ENCODE measurements at regions not wholly inside any gene's neighbourhood (a gene's known extent, or its start where the extent isn't known, plus 50 kb on each side); places are given as distances from the start of the nearest gene placed in this dataset.

GRCh38 chr19:31167690-31168089 is 181.5 kb downstream of the TSHZ3 start:
- intact Hi-C loops (cut with DNase I): no loop called here
- DNase-seq (ENCODE audit: low spot score): no peak
- no peak for ATAC-seq

- no peak for DNase-seq (ENCODE audit: low spot score)
- intact Hi-C loops (cut with DNase I): no loop called here
- ATAC-seq: no peak
Measured at GRCh38 chr19:31166206-31166605, 183.0 kb downstream of the TSHZ3 start.

DNA sequence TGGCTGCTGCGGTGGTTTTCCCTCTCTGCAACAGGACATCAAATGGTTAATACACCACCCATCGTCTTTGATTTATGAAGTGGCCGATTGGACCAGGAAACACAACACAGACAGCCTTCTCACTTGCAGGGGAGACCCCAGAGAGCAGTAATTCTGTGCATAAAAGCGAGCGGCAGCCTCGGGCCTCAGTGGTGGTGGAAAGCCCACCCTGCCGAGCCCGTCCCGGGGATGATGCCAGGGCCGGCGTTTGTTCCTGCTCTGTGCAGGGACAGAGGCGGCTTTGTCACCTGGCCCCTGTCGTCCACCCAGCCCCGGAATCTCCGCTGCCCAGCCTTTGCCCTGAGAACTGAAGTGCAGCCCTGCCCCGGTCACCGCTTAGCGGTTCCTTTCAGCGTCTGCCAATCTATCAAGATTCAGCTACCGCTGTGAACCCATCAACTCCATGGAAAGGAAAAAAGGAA is 184.4 kb downstream of the TSHZ3 start:
- DNase-seq (ENCODE audit: low spot score) (no peak), ATAC-seq (no peak)
- intact Hi-C loops (cut with DNase I): no loop called here

- DNase-seq (ENCODE audit: low spot score) (no peak), ATAC-seq (no peak)
- intact Hi-C loops (cut with DNase I): no loop called here
Measured at GRCh38 chr19:31160336-31160926, 188.8 kb downstream of the TSHZ3 start.

- no peak for DNase-seq (ENCODE audit: low spot score)
- intact Hi-C loops (cut with DNase I): no loop called here
- no peak for ATAC-seq
Measured at GRCh38 chr19:31154021-31154420, 195.2 kb downstream of the TSHZ3 start.

- no peak for DNase-seq (ENCODE audit: low spot score)
- intact Hi-C loops (cut with DNase I): no loop called here
- no peak for ATAC-seq
Measured at GRCh38 chr19:31152906-31153305, 196.3 kb downstream of the TSHZ3 start.

DNA sequence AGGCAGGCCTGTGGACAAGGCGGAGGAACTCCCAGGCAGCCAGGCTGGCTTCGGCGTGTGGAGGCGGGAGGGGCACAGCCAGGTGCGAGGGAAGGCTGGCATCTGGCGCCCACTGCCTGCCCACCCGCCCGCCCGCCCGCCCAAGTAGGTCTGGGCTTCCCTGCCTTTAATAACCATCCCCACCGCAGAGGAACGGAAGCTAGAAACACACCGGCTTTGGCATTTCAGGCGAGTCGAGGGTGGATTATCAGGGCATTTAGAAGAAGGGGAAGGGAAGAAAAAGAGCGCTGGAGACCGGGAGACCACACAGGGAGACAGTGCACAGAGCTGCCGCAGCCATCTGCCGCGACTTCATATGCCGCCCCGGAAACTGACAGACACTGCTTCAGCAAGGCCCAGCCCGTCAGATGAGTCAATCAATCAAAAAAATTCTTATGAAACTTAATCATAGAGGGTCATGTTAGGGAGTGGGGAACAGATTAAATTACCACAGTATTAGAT is 199.7 kb downstream of the TSHZ3 start:
- no peak for ATAC-seq
- DNase-seq (ENCODE audit: low spot score): no peak

GRCh38 chr19:31148671-31149070 is 200.6 kb downstream of the TSHZ3 start:
- intact Hi-C loops (cut with DNase I): no loop called here
- no peak for DNase-seq (ENCODE audit: low spot score)
- no peak for ATAC-seq

More for the DNA sequence above, 199.7 kb downstream of the TSHZ3 start:
- intact Hi-C loops (cut with DNase I): no loop called here

- ATAC-seq (no peak), DNase-seq (ENCODE audit: low spot score) (no peak)
- intact Hi-C loops (cut with DNase I): no loop called here
Measured at GRCh38 chr19:31147234-31147633, 202.0 kb downstream of the TSHZ3 start.

- DNase-seq (ENCODE audit: low spot score): no peak
- intact Hi-C loops (cut with DNase I): no loop called here
- ATAC-seq: no peak
Measured at GRCh38 chr19:31146546-31147183, 202.6 kb downstream of the TSHZ3 start.

GRCh38 chr19:31146015-31146414 is 203.2 kb downstream of the TSHZ3 start:
- ATAC-seq (no peak), DNase-seq (ENCODE audit: low spot score) (no peak)
- intact Hi-C loops (cut with DNase I): no loop called here

- intact Hi-C loops (cut with DNase I): no loop called here
- DNase-seq (ENCODE audit: low spot score) (no peak), ATAC-seq (no peak)
Measured at GRCh38 chr19:31145007-31145406, 204.2 kb downstream of the TSHZ3 start.

DNA sequence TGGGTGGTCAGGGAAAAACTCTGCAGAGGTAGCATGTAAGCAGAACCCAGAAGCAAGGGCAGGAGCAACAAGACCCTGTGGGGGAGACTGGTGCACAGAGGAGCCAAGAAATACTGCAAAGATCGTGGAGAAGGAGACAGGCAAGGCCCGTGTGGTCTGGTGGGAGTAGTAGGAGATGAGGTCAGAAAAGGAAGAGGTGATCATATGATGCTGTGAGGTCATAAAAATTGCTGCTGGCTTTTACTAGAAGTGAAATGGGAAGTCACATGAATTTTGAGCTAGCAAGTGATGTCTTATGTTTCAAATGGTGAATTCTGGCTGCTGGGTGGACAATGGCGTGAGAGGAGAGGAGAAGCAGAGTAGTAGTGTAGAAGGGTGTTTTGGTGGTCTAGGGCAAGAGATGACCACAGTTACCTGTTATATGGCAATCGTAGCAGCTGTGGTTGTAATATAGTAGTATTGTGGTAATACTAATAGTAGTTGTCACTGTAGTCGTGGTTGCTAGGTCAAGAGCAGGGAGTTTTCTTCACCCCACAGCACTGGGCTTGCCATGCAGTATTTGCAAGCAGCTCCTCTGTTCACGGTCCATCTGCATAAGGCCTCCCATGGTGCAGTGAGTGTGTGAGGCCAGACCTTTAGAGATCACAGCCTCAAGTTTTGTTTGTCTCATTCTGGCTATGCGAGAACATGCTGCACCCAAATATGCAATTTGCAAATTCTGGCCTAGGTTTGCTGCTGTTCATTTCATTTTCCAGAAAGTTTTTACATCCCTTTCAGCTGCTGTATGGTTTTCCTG is 205.0 kb downstream of the TSHZ3 start:
- ATAC-seq: no peak
- intact Hi-C loops (cut with DNase I): no loop called here

DNA sequence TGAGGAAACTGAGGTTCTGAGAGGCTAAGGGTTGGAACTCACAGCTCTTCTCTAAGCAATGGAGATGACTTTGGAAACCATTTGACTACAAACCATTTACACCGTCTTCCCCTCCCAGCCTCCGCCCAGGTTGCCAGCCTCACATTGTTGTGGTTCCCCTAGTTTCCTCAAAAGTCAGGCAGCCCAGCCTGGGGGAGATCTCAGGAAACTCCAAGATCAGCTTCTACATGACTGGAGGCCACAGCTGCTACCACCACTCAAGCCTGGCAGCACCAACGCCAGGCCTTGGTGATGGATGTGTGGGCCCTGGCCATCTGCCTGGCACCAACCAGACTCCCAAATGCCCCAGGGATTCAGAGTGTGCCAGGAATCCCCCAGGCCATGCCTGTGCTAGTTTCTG is 207.9 kb downstream of the TSHZ3 start:
- DNase-seq (ENCODE audit: low spot score) (no peak), ATAC-seq (no peak)
- intact Hi-C loops (cut with DNase I): no loop called here

More for the DNA sequence above, 205.0 kb downstream of the TSHZ3 start:
- DNase-seq (ENCODE audit: low spot score): no peak

DNA sequence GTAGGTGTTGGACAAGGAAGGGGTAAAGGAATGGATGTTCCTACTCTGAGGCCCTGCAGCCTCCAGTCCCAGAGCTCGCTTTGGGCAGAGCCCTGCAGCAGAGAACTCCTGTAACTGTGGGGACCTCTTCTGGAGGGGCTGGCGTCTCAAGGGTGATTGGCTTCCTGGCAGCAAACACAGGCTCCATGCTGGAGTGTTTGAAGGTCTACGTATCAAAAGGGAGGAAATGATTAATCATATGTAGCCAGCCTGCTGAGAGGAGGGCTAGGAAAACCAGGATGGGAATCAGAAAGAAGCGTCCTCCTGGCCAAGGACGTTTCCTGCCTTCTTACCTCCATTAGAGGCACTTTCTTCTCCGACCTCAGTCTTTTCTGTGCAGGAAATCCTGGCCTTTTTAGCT is 208.5 kb downstream of the TSHZ3 start:
- intact Hi-C loops (cut with DNase I): no loop called here
- DNase-seq (ENCODE audit: low spot score): no peak
- ATAC-seq: no peak

- no peak for ATAC-seq
- no peak for DNase-seq (ENCODE audit: low spot score)
- intact Hi-C loops (cut with DNase I): no loop called here
Measured at GRCh38 chr19:31139871-31140505, 209.2 kb downstream of the TSHZ3 start.

GRCh38 chr19:31138077-31138476 is 211.2 kb downstream of the TSHZ3 start:
- DNase-seq (ENCODE audit: low spot score): no peak
- intact Hi-C loops (cut with DNase I): no loop called here
- ATAC-seq: no peak

GRCh38 chr19:31135841-31136240 is 213.4 kb downstream of the TSHZ3 start:
- no peak for ATAC-seq
- intact Hi-C loops (cut with DNase I): no loop called here
- no peak for DNase-seq (ENCODE audit: low spot score)

- intact Hi-C loops (cut with DNase I): no loop called here
- DNase-seq (ENCODE audit: low spot score): no peak
- ATAC-seq: no peak
Measured at GRCh38 chr19:31132753-31133110, 216.5 kb downstream of the TSHZ3 start.

DNA sequence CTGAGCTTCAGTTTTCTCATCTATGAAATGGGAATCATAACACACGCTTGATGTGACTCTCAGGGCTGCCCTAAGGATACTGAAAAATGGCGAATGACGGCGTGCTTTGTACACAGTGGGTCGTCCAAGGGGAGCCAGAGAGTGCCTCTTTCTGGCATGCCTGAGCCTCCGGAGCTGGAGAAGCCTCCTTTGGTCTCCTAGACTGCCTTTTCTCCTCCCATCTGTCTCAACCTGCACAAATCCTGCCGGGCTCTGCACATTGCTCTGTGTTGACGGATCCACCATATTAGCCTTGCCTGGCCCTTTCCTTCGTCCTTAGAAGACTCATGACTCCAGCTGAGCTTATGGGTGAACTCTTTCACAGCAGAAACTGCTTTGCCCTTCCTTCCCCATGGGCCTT is 220.9 kb downstream of the TSHZ3 start:
- intact Hi-C loops (cut with DNase I): no loop called here
- ATAC-seq: no peak

More for the DNA sequence above, 220.9 kb downstream of the TSHZ3 start:
- DNase-seq (ENCODE audit: low spot score): no peak
